Spleen (tissue), 11 donors: ENCODE measurements at regions not wholly inside any gene's neighbourhood (a gene's known extent, or its start where the extent isn't known, plus 50 kb on each side); places are given as distances from the start of the nearest gene placed in this dataset.

Experiments
- DNase-seq: peaks from one replicate; pipeline ENCODE4 v3.0.0-alpha.2; 2020
- H3K27ac ChIP-seq, 8 donors: fragments of 200-600 bp; sonication (generic) in 7 of 8; 1 replicate in 4 of 8; 2 replicates in 4 of 8; pipeline versions ENCODE4 v1.5.0 to v1.8.0; 2016 to 2021; ENCODE audit warnings: inconsistent platforms in 4 of 8, mild to moderate bottlenecking in 4 of 8, moderate library complexity in 1 of 8
- H3K27me3 ChIP-seq, 7 donors: fragments of 200-600 bp; sonication (generic) in 6 of 7; replicated peaks in 1 of 7; 1 replicate in 4 of 7; 2 replicates in 3 of 7; pipeline versions ENCODE4 v1.5.0 to v1.8.0; 2016 to 2021; ENCODE audit warnings: inconsistent platforms in 3 of 7, mild to moderate bottlenecking in 1 of 7
- H3K36me3 ChIP-seq, 6 donors: fragments of 200-600 bp; sonication (generic) in 5 of 6; 1 replicate in 4 of 6; 2 replicates in 2 of 6; pipeline versions ENCODE4 v1.5.0 to v1.8.0; 2016 to 2021; ENCODE audit warnings: inconsistent platforms in 2 of 6
- H3K4me1 ChIP-seq, 6 donors: fragments of 200-600 bp; sonication (generic) in 5 of 6; 1 replicate in 3 of 6; 2 replicates in 3 of 6; pipeline versions ENCODE4 v1.5.0 to v1.8.0; 2016 to 2021; ENCODE audit warnings: inconsistent platforms in 3 of 6
- H3K4me3 ChIP-seq, 8 donors: fragments of 200-600 bp; sonication (generic) in 7 of 8; 1 replicate in 4 of 8; 2 replicates in 4 of 8; pipeline versions ENCODE4 v1.5.0 to v1.8.0; 2016 to 2021; ENCODE audit warnings: inconsistent platforms in 4 of 8, mild to moderate bottlenecking in 4 of 8, moderate library complexity in 2 of 8
- H3K9me3 ChIP-seq, 8 donors: fragments of 200-600 bp; sonication (generic) in 7 of 8; 1 replicate in 4 of 8; 2 replicates in 4 of 8; pipeline versions ENCODE4 v1.5.0 to v1.8.0; 2016 to 2021; ENCODE audit warnings: inconsistent platforms in 4 of 8
- POLR2A ChIP-seq, 3 donors: fragments of 450-650 bp; IDR thresholded peaks; one replicate each; pipeline ENCODE4 v1.5.1; 2017; ENCODE audit warnings: antibody characterized with exemption in 3 of 3, mild to moderate bottlenecking in 1 of 3
- POLR2AphosphoS5 ChIP-seq, 3 donors: sonication (generic); formaldehyde crosslinking; IDR thresholded peaks; one replicate each; pipeline ENCODE4 v1.5.1; 2017; ENCODE audit warnings: antibody characterized with exemption in 3 of 3
- WGBS, 5 donors: extraction: QIAGEN DNeasy Blood & Tissue Kit in 3 of 5; methylation state at CpG; one replicate each; pipeline versions ENCODE4 v1.1.5 to v1.1.7; 2013 to 2018; 5-methylcytosine and 5-hydroxymethylcytosine counted together
- intact Hi-C: fragments of 100-400 bp; cut with DNase I; formaldehyde crosslinking; loops from one replicate; pipeline ENCODE4 v1.15.0; 2023; ENCODE audit warnings: low total_unique reads
- TF ChIP-seq, protein P1 (sequence below), 11 experiments: fragments of 200-600 bp in 7 of 11; fragments of 450-650 bp in 4 of 11; sonication (generic) in 4 of 11; IDR thresholded peaks in 8 of 11; conservative IDR thresholded peaks in 3 of 11; 1 replicate in 7 of 11; 2 replicates in 4 of 11; pipeline versions ENCODE4 v1.4.0 to v1.8.0; 2016 to 2021; ENCODE audit warnings: antibody characterized with exemption in 11 of 11, inconsistent platforms in 4 of 11, mild to moderate bottlenecking in 1 of 11
- donor health status: healthy with polysubstance abuse.
- donor health status: DM: no; HTN: no; CAD: no; lungs with moderate emphysema.
- donor health status: DM: no; HTN: no; CAD: no.
- donor health status: Bipolar disorder and iron deficiency.
- donor health status: healthy.
- donor health status: DM: no; HTN: no; CAD: no.
- donor health status: DM: yes; HTN: yes; CAD: no.

DNA sequence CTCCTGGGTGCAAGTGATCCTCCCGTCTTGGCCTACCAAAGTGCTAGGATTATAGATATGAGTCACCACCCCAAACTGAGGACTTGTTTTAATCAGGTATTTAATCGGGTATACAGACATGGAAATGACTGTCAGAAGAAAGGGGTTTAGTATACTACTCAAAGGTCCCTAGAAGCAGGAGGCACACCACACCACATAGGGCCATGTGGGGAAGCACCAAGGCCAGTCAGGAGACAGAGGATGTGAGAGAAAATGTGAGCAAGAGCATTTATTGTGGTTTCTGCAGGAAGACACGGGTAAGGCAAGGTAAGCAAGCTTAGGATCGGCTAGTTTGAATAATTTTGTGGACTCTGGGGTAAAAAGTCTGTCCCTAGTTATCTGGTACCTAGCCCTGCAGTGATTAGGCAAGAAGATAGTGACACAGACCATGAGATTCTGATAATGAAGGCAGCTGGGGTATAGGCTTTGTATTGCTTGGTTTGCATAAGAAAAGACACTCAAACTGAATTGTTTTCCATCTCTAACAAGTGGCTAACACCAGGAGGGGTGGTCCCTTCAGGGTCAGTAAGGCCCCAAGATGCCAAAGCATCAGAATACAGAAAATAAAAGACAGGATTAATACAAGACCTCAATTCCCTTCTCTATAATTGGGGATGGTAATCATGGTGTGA is 408.8 kb upstream of the F9 start:
- H3K36me3 ChIP-seq: no peaks in the 10 kb centered on the region

DNA sequence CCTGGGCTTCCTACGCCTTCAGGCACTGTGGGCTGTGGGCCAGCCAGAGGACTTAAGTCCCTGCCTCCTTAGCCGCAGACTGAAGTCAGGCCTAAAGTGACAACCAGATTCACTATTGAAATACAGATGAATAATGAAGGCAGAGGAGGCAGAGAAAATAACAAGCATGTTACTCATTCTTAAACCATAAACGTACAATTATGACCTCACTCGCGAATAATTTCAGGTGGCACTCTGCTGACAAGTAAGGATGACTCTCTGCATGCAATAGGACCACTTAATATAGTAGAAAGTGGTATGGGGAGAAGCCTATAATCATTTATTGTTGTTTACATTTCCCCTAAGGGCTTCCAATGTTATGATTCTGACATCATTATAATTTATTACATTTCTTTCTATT is 409.2 kb upstream of the FGF13 start:
- DNase-seq: no peak
- no peaks in the 10 kb centered on the region for H3K4me1 ChIP-seq
- H3K4me3 ChIP-seq: no peak overlapping the region
- H3K9me3 ChIP-seq: no peaks in the 10 kb centered on the region
- TF ChIP-seq POLR2AphosphoS5 (IDR thresholded peaks at IDR 0.05) (no peak), POLR2A (IDR thresholded peaks at IDR 0.05) (no peak)
- TF ChIP-seq, protein P1, sequence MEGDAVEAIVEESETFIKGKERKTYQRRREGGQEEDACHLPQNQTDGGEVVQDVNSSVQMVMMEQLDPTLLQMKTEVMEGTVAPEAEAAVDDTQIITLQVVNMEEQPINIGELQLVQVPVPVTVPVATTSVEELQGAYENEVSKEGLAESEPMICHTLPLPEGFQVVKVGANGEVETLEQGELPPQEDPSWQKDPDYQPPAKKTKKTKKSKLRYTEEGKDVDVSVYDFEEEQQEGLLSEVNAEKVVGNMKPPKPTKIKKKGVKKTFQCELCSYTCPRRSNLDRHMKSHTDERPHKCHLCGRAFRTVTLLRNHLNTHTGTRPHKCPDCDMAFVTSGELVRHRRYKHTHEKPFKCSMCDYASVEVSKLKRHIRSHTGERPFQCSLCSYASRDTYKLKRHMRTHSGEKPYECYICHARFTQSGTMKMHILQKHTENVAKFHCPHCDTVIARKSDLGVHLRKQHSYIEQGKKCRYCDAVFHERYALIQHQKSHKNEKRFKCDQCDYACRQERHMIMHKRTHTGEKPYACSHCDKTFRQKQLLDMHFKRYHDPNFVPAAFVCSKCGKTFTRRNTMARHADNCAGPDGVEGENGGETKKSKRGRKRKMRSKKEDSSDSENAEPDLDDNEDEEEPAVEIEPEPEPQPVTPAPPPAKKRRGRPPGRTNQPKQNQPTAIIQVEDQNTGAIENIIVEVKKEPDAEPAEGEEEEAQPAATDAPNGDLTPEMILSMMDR (IDR thresholded peaks at IDR 0.05 in 8 of 11, conservative IDR thresholded peaks at IDR 0.05 in 3 of 11): no peak
- no peaks in the 10 kb centered on the region for H3K36me3 ChIP-seq
- WGBS, 5 donors: 82 to 98% (median 86%) methylated on average over 5 of the region's 5 CpGs
- H3K27me3 ChIP-seq: no peaks in the 10 kb centered on the region
- no peak overlapping the region for H3K27ac ChIP-seq
- intact Hi-C loops: no loop called here

More for the DNA sequence above, 408.8 kb upstream of the F9 start:
- TF ChIP-seq POLR2A (IDR thresholded peaks at IDR 0.05) (no peak), POLR2AphosphoS5 (IDR thresholded peaks at IDR 0.05) (no peak)
- TF ChIP-seq, protein P1 (IDR thresholded peaks at IDR 0.05 in 8 of 11, conservative IDR thresholded peaks at IDR 0.05 in 3 of 11): no peak
- Histone ChIP-seq H3K4me1 (no peaks in the 10 kb centered on the region), H3K4me3 (no peak overlapping the region), H3K27ac (no peak overlapping the region), H3K27me3 (no peaks in the 10 kb centered on the region), H3K9me3 (no peaks in the 10 kb centered on the region)
- DNase-seq: no peak
- WGBS, 5 donors: 55 to 79% (median 75%) methylated on average over 4 of the region's 4 CpGs
- intact Hi-C loops: no loop called here

DNA sequence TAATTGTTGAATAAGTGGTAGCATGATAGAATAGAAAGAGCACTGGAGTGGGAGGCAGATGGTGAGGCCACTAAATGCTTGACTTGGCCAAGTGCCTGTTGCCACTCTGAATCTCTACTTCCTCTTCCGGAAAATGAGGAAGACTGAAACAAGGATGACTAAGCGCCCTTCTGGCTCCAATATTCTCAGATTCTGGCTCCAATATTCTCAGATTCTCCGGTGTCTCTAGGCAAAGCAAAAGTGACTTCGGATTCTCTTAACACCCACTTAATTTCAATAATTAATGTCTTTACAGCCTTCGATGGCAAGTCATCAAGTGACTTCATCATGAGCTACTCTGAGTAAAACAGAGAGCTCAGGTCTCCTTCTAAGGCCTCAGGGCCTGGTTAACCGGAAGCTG is 402.2 kb upstream of the FGF13 start:
- Histone ChIP-seq H3K4me3 (no peak overlapping the region), H3K36me3 (no peaks in the 10 kb centered on the region), H3K27ac (no peak overlapping the region), H3K9me3 (no peaks in the 10 kb centered on the region), H3K27me3 (no peaks in the 10 kb centered on the region), H3K4me1 (no peaks in the 10 kb centered on the region)
- 61 to 79% (median 64%) methylated on average over 6 of the region's 6 CpGs for WGBS, 5 donors
- TF ChIP-seq POLR2A (IDR thresholded peaks at IDR 0.05) (no peak), POLR2AphosphoS5 (IDR thresholded peaks at IDR 0.05) (no peak)
- TF ChIP-seq, protein P1 (IDR thresholded peaks at IDR 0.05 in 8 of 11, conservative IDR thresholded peaks at IDR 0.05 in 3 of 11): no peak
- DNase-seq: no peak
- intact Hi-C loops: no loop called here

DNA sequence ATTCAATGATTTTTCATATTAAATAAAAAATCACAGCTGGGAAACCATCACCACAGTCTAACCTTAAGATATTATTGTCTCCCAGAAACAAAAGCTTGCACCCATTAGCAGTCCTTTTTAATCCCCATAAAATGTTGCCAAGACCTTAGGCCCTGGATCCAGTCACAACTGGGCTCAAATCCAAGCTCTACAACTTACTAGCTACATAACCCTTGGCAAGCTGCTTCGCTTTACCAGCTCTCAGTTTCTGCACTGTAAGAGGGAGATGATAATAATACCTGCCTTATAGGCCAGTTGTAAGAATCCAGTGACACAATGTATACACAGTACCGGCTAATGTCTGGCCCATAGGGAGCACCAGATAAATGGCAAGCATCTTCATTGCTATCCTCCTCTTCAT is 400.9 kb upstream of the FGF13 start:
- intact Hi-C loops: no loop called here
- H3K36me3 ChIP-seq: no peaks in the 10 kb centered on the region
- no peaks in the 10 kb centered on the region for H3K9me3 ChIP-seq
- WGBS, 5 donors: 57 to 95% (median 90%) methylated on average over 2 of the region's 2 CpGs
- H3K4me3 ChIP-seq: no peak overlapping the region
- H3K27ac ChIP-seq: no peak overlapping the region
- H3K27me3 ChIP-seq: no peaks in the 10 kb centered on the region
- no peaks in the 10 kb centered on the region for H3K4me1 ChIP-seq
- no peak for DNase-seq
- TF ChIP-seq POLR2A (IDR thresholded peaks at IDR 0.05) (no peak), POLR2AphosphoS5 (IDR thresholded peaks at IDR 0.05) (no peak)
- TF ChIP-seq, protein P1 (IDR thresholded peaks at IDR 0.05 in 8 of 11, conservative IDR thresholded peaks at IDR 0.05 in 3 of 11): no peak
